A549 (cell line): ENCODE measurements at regions not wholly inside any gene's neighbourhood (a gene's known extent, or its start where the extent isn't known, plus 50 kb on each side); places are given as distances from the start of the nearest gene placed in this dataset.

ENCODE experiments used
- ATAC-seq, 2 experiments: fragments of 200-7000 bp in 1 of 2; fragments of >200 bp in 1 of 2; cut with Nextera tagmentation in 1 of 2; cut with Tn5 transposase in 1 of 2; 3 replicates each; pipeline versions ENCODE4 v1.8.0 to v1.9.1; 2018 to 2020; ENCODE audit warnings: mild to moderate bottlenecking in 1 of 2, moderate library complexity in 1 of 2
- CTCF ChIA-PET: fragments of 300-600 bp; sonication (Branson Sonifier 250); formaldehyde crosslinking; extraction: SDS; loops from one replicate; lab custom pipeline; 2021; ENCODE audit warnings: antibody characterized with exemption, inconsistent platforms; lab: Yijun Ruan, JAX
- POLR2A ChIA-PET: fragments of 350-600 bp; formaldehyde crosslinking; extraction: SDS; loops from one replicate; lab custom pipeline; 2021; ENCODE audit warnings: antibody characterized with exemption, inconsistent platforms; lab: Yijun Ruan, JAX
- DNase-seq, 2 experiments: peaks; one replicate each; pipeline versions ENCODE4 v3.0.0 to v3.0.0-alpha.2; 2011 to 2016; ENCODE audit warnings: low read depth in 1 of 2, low spot score in 1 of 2
- FAIRE-seq: peaks from 2 replicates; lab custom pipeline; 2011; peaks lifted over from hg19 to GRCh38; lab: Jason Lieb, UNC
- H3K27ac ChIP-seq, 2 experiments: fragments of >200 bp; sonication (Bioruptor Twin); formaldehyde crosslinking; 3 replicates each; pipeline ENCODE4 v1.5.1; 2016 to 2017
- H3K4me1 ChIP-seq: fragments of >200 bp; sonication (Bioruptor Twin); formaldehyde crosslinking; 3 replicates; pipeline ENCODE4 v1.6.1; 2016
- H3K4me2 ChIP-seq: fragments of >200 bp; sonication (Bioruptor Twin); formaldehyde crosslinking; 3 replicates; pipeline ENCODE4 v1.6.1; 2016
- H3K4me3 ChIP-seq: fragments of >200 bp; sonication (Bioruptor Twin); formaldehyde crosslinking; 3 replicates; pipeline ENCODE4 v1.5.1; 2016
- H3K9me3 ChIP-seq: fragments of >200 bp; sonication (Bioruptor Twin); formaldehyde crosslinking; 3 replicates; pipeline ENCODE4 v1.6.1; 2016
- BHLHE40 ChIP-seq: IDR thresholded peaks from 2 replicates; pipeline ENCODE4 v1.6.1; 2012; ENCODE audit warnings: low read depth, low read length, inconsistent platforms
- CBX2 ChIP-seq: fragments of 200-600 bp; sonication (generic); IDR thresholded peaks from 2 replicates; pipeline ENCODE4 v1.6.1; 2016; ENCODE audit warnings: low read depth, mild to moderate bottlenecking, borderline replicate concordance
- CBX8 ChIP-seq: fragments of 200-600 bp; sonication (generic); IDR thresholded peaks from 2 replicates; pipeline ENCODE4 v1.6.1; 2016
- CHD4 ChIP-seq: fragments of 200-600 bp; sonication (generic); IDR thresholded peaks from 2 replicates; pipeline ENCODE4 v1.6.1; 2016; ENCODE audit warnings: antibody characterized with exemption, mild to moderate bottlenecking, borderline replicate concordance
- CTCF ChIP-seq: fragments of >200 bp; sonication (Bioruptor Twin); formaldehyde crosslinking; IDR thresholded peaks from 3 replicates; pipeline ENCODE4 v1.5.1; 2016
- EHF ChIP-seq: fragments of 250-450 bp; sonication (Bioruptor Pico); IDR thresholded peaks from 2 replicates; pipeline ENCODE4 v1.5.0; 2020; ENCODE audit warnings: mild to moderate bottlenecking
- EHMT2 ChIP-seq: fragments of 200-600 bp; sonication (generic); IDR thresholded peaks from 2 replicates; pipeline ENCODE4 v1.6.1; 2016; ENCODE audit warnings: antibody characterized with exemption, low read depth, mild to moderate bottlenecking, moderate library complexity
- EP300 ChIP-seq, 2 experiments: fragments of >200 bp; sonication (Bioruptor Twin); formaldehyde crosslinking; IDR thresholded peaks; 2 replicates in 1 of 2; 3 replicates in 1 of 2; pipeline ENCODE4 v1.6.1; 2016 to 2017
- ESRRA ChIP-seq: fragments of 150-350 bp; IDR thresholded peaks from 2 replicates; pipeline ENCODE4 v1.6.1; 2014; ENCODE audit warnings: mild to moderate bottlenecking, low read length, borderline replicate concordance
- FOSB ChIP-seq: fragments of 250-450 bp; sonication (Bioruptor Pico); IDR thresholded peaks from 2 replicates; pipeline ENCODE4 v1.5.0; 2020; ENCODE audit warnings: mild to moderate bottlenecking, moderate library complexity
- FOSL2 ChIP-seq, 2 experiments: fragments of 450-650 bp in 1 of 2; fragments of >200 bp in 1 of 2; sonication (Bioruptor Twin) in 1 of 2; formaldehyde crosslinking; IDR thresholded peaks; 2 replicates each; pipeline versions ENCODE4 v1.5.0 to v1.6.1; 2016 to 2020; ENCODE audit warnings: mild to moderate bottlenecking in 1 of 2, moderate library complexity in 1 of 2
- FOXS1 ChIP-seq: fragments of 250-450 bp; sonication (Bioruptor Pico); IDR thresholded peaks from 2 replicates; pipeline ENCODE4 v1.5.0; 2020; ENCODE audit warnings: mild to moderate bottlenecking, moderate library complexity
- HDAC2 ChIP-seq: fragments of 200-600 bp; sonication (generic); IDR thresholded peaks from 2 replicates; pipeline ENCODE4 v1.6.1; 2016
- HEYL ChIP-seq: fragments of 250-450 bp; sonication (Bioruptor Pico); IDR thresholded peaks from 2 replicates; pipeline ENCODE4 v1.8.0; 2021; ENCODE audit warnings: mild to moderate bottlenecking, moderate library complexity
- HMGXB4 ChIP-seq: fragments of 250-450 bp; sonication (Bioruptor Pico); IDR thresholded peaks from 2 replicates; pipeline ENCODE4 v1.5.0; 2021; ENCODE audit warnings: mild to moderate bottlenecking, moderate library complexity, borderline replicate concordance
- HOXB13 ChIP-seq: fragments of 250-450 bp; sonication (Bioruptor Pico); IDR thresholded peaks from 2 replicates; pipeline ENCODE4 v1.5.0; 2020; ENCODE audit warnings: low read depth, mild to moderate bottlenecking, moderate library complexity
- KDM5A ChIP-seq: fragments of 200-600 bp; sonication (generic); IDR thresholded peaks from 2 replicates; pipeline ENCODE4 v1.6.1; 2016; ENCODE audit warnings: antibody characterized with exemption, mild to moderate bottlenecking
- MYC ChIP-seq: IDR thresholded peaks from 2 replicates; pipeline ENCODE4 v1.6.1; 2012; ENCODE audit warnings: mild to moderate bottlenecking, inconsistent platforms, low read length, improper control_type of control experiment, borderline replicate concordance
- PBX3 ChIP-seq: IDR thresholded peaks from 2 replicates; pipeline ENCODE4 v1.6.1; 2012
- POLR2A ChIP-seq: IDR thresholded peaks from 2 replicates; pipeline ENCODE4 v1.6.1; 2012; ENCODE audit warnings: mild to moderate bottlenecking, low read length
- RAD21 ChIP-seq, 2 experiments: fragments of >200 bp in 1 of 2; sonication (Bioruptor Twin) in 1 of 2; formaldehyde crosslinking in 1 of 2; IDR thresholded peaks in 1 of 2; conservative IDR thresholded peaks in 1 of 2; 2 replicates in 1 of 2; 3 replicates in 1 of 2; pipeline ENCODE4 v1.6.1; 2012 to 2018; ENCODE audit warnings: inconsistent platforms in 1 of 2
- RFX5 ChIP-seq: fragments of 450-650 bp; IDR thresholded peaks from 2 replicates; pipeline ENCODE4 v1.7.1; 2014; ENCODE audit warnings: antibody characterized with exemption, mild to moderate bottlenecking, moderate library complexity
- TP53 ChIP-seq: fragments of 250-450 bp; sonication (Bioruptor Pico); IDR thresholded peaks from 2 replicates; pipeline ENCODE4 v1.5.0; 2021; ENCODE audit warnings: mild to moderate bottlenecking, moderate library complexity
- USF2 ChIP-seq: fragments of 450-650 bp; IDR thresholded peaks from 2 replicates; pipeline ENCODE4 v1.6.1; 2014; ENCODE audit warnings: antibody characterized with exemption
- ZFP36 ChIP-seq: fragments of 450-650 bp; IDR thresholded peaks from 2 replicates; pipeline ENCODE4 v1.6.1; 2014; ENCODE audit warnings: borderline replicate concordance; ENCODE audit not compliant: partially characterized antibody
- ZNF302 ChIP-seq: fragments of 250-450 bp; sonication (Bioruptor Pico); IDR thresholded peaks from 2 replicates; pipeline ENCODE4 v1.9.0; 2021; ENCODE audit warnings: inconsistent platforms, mild to moderate bottlenecking, moderate library complexity
- WGBS: methylation state at CpG from one replicate; pipeline ENCODE4 v1.1.6; 2017; ENCODE audit errors: missing lambda C conversion rate; 5-methylcytosine and 5-hydroxymethylcytosine counted together
- TF ChIP-seq, protein P1 (sequence below): IDR thresholded peaks from 2 replicates; pipeline ENCODE4 v1.6.1; 2012
- TF ChIP-seq, protein P2 (sequence below): IDR thresholded peaks from 2 replicates; pipeline ENCODE4 v1.6.1; 2012; ENCODE audit warnings: low read depth, borderline replicate concordance
- TF ChIP-seq, protein P3 (sequence below): fragments of 200-600 bp; sonication (generic); IDR thresholded peaks from 2 replicates; pipeline ENCODE4 v1.6.1; 2016; ENCODE audit warnings: antibody characterized with exemption, mild to moderate bottlenecking, moderate library complexity

- peak; percentile 44 to 59; a peak in 4 of 6 replicates for ATAC-seq
- CTCF ChIA-PET: interaction anchor here (1.3 kb wide), 1 partner anchor 42 kb away, joined by 3 read pairs; no protein-coding TSS in a partner anchor
- H3K4me2 ChIP-seq: no peak overlapping the region
- no peak for FAIRE-seq
- POLR2A ChIA-PET: no interaction called here
- no peaks in the 10 kb centered on the region for H3K4me1 ChIP-seq
- no peak overlapping the region for H3K27ac ChIP-seq
- H3K9me3 ChIP-seq: no peaks in the 10 kb centered on the region
- WGBS: 38% methylated on average over 7 of the region's 10 CpGs
- TF ChIP-seq, protein P1, sequence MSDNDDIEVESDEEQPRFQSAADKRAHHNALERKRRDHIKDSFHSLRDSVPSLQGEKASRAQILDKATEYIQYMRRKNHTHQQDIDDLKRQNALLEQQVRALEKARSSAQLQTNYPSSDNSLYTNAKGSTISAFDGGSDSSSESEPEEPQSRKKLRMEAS: no peak
- TF ChIP-seq RFX5 (no peak), KDM5A (no peak), ZNF302 (no peak), EHF (CRISPR knock-in tag) (no peak), HOXB13 (CRISPR knock-in tag) (no peak), CTCF (no peak), HDAC2 (no peak), HMGXB4 (no peak), CHD4 (no peak), PBX3 (no peak), FOXS1 (no peak), POLR2A (no peak), USF2 (no peak), EHMT2 (no peak), CBX8 (no peak), HEYL (CRISPR knock-in tag) (no peak), FOSL2 (IDR thresholded peaks at IDR 0.05) (no peak), FOSL2 (CRISPR knock-in tag; IDR thresholded peaks at IDR 0.05) (no peak)
- TF ChIP-seq, all 56 proteins: peak for 0
- H3K4me3 ChIP-seq: no peak overlapping the region
- no peak for DNase-seq
Observed at GRCh38 chr7:98703916-98704315, 86.8 kb downstream of the NPTX2 start.

GRCh38 chr7:98705626-98706025 is 88.5 kb downstream of the NPTX2 start:
- FAIRE-seq (no peak), DNase-seq (no peak), ATAC-seq (no peak)
- POLR2A ChIA-PET: no interaction called here
- 12% methylated on average over 14 of the region's 14 CpGs for WGBS
- H3K4me1 ChIP-seq: no peaks in the 10 kb centered on the region
- H3K9me3 ChIP-seq: no peaks in the 10 kb centered on the region
- H3K4me3 ChIP-seq: no peak overlapping the region
- no peak overlapping the region for H3K27ac ChIP-seq
- no peak overlapping the region for H3K4me2 ChIP-seq
- CTCF ChIA-PET: interaction anchor here (1.6 kb wide), 1 partner anchor 27 kb away, joined by 3 read pairs; no protein-coding TSS in a partner anchor
- TF ChIP-seq ZFP36: no peak
- TF ChIP-seq, protein P2, sequence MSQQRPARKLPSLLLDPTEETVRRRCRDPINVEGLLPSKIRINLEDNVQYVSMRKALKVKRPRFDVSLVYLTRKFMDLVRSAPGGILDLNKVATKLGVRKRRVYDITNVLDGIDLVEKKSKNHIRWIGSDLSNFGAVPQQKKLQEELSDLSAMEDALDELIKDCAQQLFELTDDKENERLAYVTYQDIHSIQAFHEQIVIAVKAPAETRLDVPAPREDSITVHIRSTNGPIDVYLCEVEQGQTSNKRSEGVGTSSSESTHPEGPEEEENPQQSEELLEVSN: no peak
- TF ChIP-seq HDAC2: no peak
- no peak for TF ChIP-seq RAD21 (conservative IDR thresholded peaks at IDR 0.05 in 1 of 2, IDR thresholded peaks at IDR 0.05 in 1 of 2)
- no peak for TF ChIP-seq EHMT2
- TF ChIP-seq CBX2: no peak
- TF ChIP-seq, protein P3, sequence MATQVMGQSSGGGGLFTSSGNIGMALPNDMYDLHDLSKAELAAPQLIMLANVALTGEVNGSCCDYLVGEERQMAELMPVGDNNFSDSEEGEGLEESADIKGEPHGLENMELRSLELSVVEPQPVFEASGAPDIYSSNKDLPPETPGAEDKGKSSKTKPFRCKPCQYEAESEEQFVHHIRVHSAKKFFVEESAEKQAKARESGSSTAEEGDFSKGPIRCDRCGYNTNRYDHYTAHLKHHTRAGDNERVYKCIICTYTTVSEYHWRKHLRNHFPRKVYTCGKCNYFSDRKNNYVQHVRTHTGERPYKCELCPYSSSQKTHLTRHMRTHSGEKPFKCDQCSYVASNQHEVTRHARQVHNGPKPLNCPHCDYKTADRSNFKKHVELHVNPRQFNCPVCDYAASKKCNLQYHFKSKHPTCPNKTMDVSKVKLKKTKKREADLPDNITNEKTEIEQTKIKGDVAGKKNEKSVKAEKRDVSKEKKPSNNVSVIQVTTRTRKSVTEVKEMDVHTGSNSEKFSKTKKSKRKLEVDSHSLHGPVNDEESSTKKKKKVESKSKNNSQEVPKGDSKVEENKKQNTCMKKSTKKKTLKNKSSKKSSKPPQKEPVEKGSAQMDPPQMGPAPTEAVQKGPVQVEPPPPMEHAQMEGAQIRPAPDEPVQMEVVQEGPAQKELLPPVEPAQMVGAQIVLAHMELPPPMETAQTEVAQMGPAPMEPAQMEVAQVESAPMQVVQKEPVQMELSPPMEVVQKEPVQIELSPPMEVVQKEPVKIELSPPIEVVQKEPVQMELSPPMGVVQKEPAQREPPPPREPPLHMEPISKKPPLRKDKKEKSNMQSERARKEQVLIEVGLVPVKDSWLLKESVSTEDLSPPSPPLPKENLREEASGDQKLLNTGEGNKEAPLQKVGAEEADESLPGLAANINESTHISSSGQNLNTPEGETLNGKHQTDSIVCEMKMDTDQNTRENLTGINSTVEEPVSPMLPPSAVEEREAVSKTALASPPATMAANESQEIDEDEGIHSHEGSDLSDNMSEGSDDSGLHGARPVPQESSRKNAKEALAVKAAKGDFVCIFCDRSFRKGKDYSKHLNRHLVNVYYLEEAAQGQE: no peak
- no peak for TF ChIP-seq TP53
- no peak for TF ChIP-seq EP300 (IDR thresholded peaks at IDR 0.05)
- no peak for TF ChIP-seq BHLHE40
- no peak for TF ChIP-seq CBX8
- no peak for TF ChIP-seq MYC
- no peak for TF ChIP-seq ESRRA
- no peak for TF ChIP-seq FOSB (CRISPR knock-in tag)
- no peak for TF ChIP-seq FOSL2 (IDR thresholded peaks at IDR 0.05)
- no peak for TF ChIP-seq FOSL2 (CRISPR knock-in tag; IDR thresholded peaks at IDR 0.05)
